ENCODE measurements at regions not wholly inside any gene's neighbourhood (a gene's known extent, or its start where the extent isn't known, plus 50 kb on each side); places are given as distances from the start of the nearest gene placed in this dataset.

GRCh38 chr5:112063856-112064255, 306.9 kb upstream of the NREP start:
- Mint-ChIP-seq H3K36me3 (ENCODE audit: unreplicated experiment) (peaks cover 1% of the 10 kb centered on the region), H3K27ac (ENCODE audit: unreplicated experiment) (no peak overlapping the region), H3K27me3 (ENCODE audit: unreplicated experiment) (no peaks in the 10 kb centered on the region), H3K4me3 (ENCODE audit: unreplicated experiment) (no peak overlapping the region), H3K9me3 (ENCODE audit: unreplicated experiment) (no peaks in the 10 kb centered on the region), H3K4me1 (ENCODE audit: unreplicated experiment) (peaks cover 6% of the 10 kb centered on the region)
- DNase-seq (ENCODE audit: extremely low spot score, unreplicated experiment): no peak
- no peak for TF ChIP-seq CTCF (IDR thresholded peaks at IDR 0.05)

GRCh38 chr5:112063191-112063590, 306.2 kb upstream of the NREP start:
- DNase-seq (ENCODE audit: extremely low spot score, unreplicated experiment): no peak
- H3K4me3 Mint-ChIP-seq (ENCODE audit: unreplicated experiment): no peak overlapping the region
- TF ChIP-seq CTCF (IDR thresholded peaks at IDR 0.05): no peak
- H3K9me3 Mint-ChIP-seq (ENCODE audit: unreplicated experiment): no peaks in the 10 kb centered on the region
- no peak overlapping the region for H3K27ac Mint-ChIP-seq (ENCODE audit: unreplicated experiment)
- H3K4me1 Mint-ChIP-seq (ENCODE audit: unreplicated experiment): peaks cover 6% of the 10 kb centered on the region
- H3K27me3 Mint-ChIP-seq (ENCODE audit: unreplicated experiment): no peaks in the 10 kb centered on the region
- peaks cover 1% of the 10 kb centered on the region for H3K36me3 Mint-ChIP-seq (ENCODE audit: unreplicated experiment)

GRCh38 chr5:112062181-112062580, 305.2 kb upstream of the NREP start:
- peaks cover 1% of the 10 kb centered on the region for H3K36me3 Mint-ChIP-seq (ENCODE audit: unreplicated experiment)
- no peaks in the 10 kb centered on the region for H3K27me3 Mint-ChIP-seq (ENCODE audit: unreplicated experiment)
- peaks cover 6% of the 10 kb centered on the region for H3K4me1 Mint-ChIP-seq (ENCODE audit: unreplicated experiment)
- no peak for TF ChIP-seq CTCF (IDR thresholded peaks at IDR 0.05)
- no peak overlapping the region for H3K27ac Mint-ChIP-seq (ENCODE audit: unreplicated experiment)
- no peak for DNase-seq (ENCODE audit: extremely low spot score, unreplicated experiment)
- no peaks in the 10 kb centered on the region for H3K9me3 Mint-ChIP-seq (ENCODE audit: unreplicated experiment)
- no peak overlapping the region for H3K4me3 Mint-ChIP-seq (ENCODE audit: unreplicated experiment)

- no peak for TF ChIP-seq CTCF (IDR thresholded peaks at IDR 0.05)
Measured at GRCh38 chr5:112061666-112062065, 304.7 kb upstream of the NREP start.

GRCh38 chr5:112059579-112060135, 302.7 kb upstream of the NREP start:
- Mint-ChIP-seq H3K36me3 (ENCODE audit: unreplicated experiment) (peaks cover 1% of the 10 kb centered on the region), H3K27ac (ENCODE audit: unreplicated experiment) (no peak overlapping the region), H3K9me3 (ENCODE audit: unreplicated experiment) (peaks cover 10% of the 10 kb centered on the region), H3K27me3 (ENCODE audit: unreplicated experiment) (no peaks in the 10 kb centered on the region), H3K4me3 (ENCODE audit: unreplicated experiment) (no peak overlapping the region), H3K4me1 (ENCODE audit: unreplicated experiment) (peaks cover 6% of the 10 kb centered on the region)
- TF ChIP-seq CTCF (IDR thresholded peaks at IDR 0.05): no peak
- no peak for DNase-seq (ENCODE audit: extremely low spot score, unreplicated experiment)

More at GRCh38 chr5:112061666-112062065, 304.7 kb upstream of the NREP start:
- H3K27ac Mint-ChIP-seq (ENCODE audit: unreplicated experiment): no peak overlapping the region
- DNase-seq (ENCODE audit: extremely low spot score, unreplicated experiment): no peak
- H3K36me3 Mint-ChIP-seq (ENCODE audit: unreplicated experiment): peaks cover 1% of the 10 kb centered on the region
- no peaks in the 10 kb centered on the region for H3K9me3 Mint-ChIP-seq (ENCODE audit: unreplicated experiment)
- H3K4me1 Mint-ChIP-seq (ENCODE audit: unreplicated experiment): peaks cover 6% of the 10 kb centered on the region
- H3K4me3 Mint-ChIP-seq (ENCODE audit: unreplicated experiment): no peak overlapping the region
- H3K27me3 Mint-ChIP-seq (ENCODE audit: unreplicated experiment): no peaks in the 10 kb centered on the region

Measured in osteocyte (in vitro differentiated cells).